ENCODE measurements at regions not wholly inside any gene's neighbourhood (a gene's known extent, or its start where the extent isn't known, plus 50 kb on each side); places are given as distances from the start of the nearest gene placed in this dataset.
"Not testable (repeated sequence)": the region's sequence is repeated elsewhere in the genome, so short reads cannot be mapped to it uniquely, and the experiment has no call there.

- DNase-seq, result no peak
These were observed 767.4 kb upstream of the GHITM start for GRCh38 chr10:83371696-83372490.

- DNase-seq, result no peak
These were observed 766.7 kb upstream of the GHITM start for GRCh38 chr10:83372646-83373045.

- no peak for DNase-seq
These were observed 765.6 kb upstream of the GHITM start for GRCh38 chr10:83373671-83374070.

DNA sequence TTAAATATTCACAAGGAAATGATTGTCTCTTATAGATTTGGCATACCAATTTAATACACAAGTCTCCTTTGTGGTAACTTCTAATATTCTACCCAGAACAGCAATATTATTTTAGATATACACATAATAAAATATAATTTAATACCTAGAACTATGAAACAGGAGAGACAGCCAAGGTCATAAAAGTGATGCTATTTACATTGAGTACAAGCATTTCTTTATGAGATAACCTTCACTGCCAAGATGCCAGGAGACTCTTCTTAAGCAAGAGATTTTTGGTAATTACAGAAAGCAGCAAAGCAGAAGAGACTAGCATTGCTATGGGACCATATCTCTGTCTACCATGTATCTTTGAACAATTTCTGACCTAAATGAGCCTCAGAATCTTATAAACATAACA is 764.6 kb upstream of the GHITM start:
- no peak for DNase-seq

- DNase-seq, result no peak
These were observed 764.0 kb upstream of the GHITM start for GRCh38 chr10:83375274-83375673.

DNA sequence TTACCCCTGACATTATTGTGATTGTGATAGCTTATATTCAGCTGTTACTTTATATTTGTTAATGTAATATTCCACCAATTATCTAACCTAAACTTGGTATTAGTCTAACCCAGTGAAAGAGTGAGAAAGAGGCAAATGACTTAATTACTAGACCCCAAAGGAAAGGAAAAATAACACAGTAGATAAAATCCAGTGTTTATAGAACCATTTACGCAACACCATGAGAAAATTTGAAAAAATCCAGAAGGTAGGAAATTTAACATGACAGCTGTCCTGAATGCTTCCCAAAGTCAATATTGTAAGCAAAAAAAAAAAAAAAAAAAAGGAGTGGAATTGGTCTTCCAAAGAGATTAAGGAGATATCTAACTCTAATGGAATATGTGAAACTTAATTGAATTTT is 741.5 kb upstream of the GHITM start:
- DNase-seq, result no peak

GRCh38 chr10:83410570-83410969 is 728.7 kb upstream of the GHITM start:
- DNase-seq, result no peak

- no peak for DNase-seq
These were observed 714.0 kb upstream of the GHITM start for GRCh38 chr10:83425306-83425705.

DNA sequence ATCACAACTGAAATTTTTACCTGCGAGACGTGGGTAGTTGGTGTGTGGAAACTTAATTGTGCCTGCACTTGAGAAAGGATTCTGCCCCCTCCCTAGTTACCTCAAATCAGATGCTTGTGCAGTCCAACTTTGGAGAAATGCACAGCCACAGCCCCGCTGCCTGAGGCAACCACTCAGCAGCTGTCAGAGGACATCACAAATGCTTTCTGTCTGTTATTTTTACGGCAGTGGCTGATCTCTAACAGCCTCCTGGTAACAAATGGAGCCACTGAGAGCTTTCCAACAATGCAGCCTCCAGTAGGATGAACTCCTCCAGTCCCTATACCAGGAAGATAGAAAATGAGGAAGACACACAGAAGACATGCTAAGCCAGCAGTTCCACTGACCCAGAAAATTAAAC is 712.2 kb upstream of the GHITM start:
- DNase-seq, result no peak

DNA sequence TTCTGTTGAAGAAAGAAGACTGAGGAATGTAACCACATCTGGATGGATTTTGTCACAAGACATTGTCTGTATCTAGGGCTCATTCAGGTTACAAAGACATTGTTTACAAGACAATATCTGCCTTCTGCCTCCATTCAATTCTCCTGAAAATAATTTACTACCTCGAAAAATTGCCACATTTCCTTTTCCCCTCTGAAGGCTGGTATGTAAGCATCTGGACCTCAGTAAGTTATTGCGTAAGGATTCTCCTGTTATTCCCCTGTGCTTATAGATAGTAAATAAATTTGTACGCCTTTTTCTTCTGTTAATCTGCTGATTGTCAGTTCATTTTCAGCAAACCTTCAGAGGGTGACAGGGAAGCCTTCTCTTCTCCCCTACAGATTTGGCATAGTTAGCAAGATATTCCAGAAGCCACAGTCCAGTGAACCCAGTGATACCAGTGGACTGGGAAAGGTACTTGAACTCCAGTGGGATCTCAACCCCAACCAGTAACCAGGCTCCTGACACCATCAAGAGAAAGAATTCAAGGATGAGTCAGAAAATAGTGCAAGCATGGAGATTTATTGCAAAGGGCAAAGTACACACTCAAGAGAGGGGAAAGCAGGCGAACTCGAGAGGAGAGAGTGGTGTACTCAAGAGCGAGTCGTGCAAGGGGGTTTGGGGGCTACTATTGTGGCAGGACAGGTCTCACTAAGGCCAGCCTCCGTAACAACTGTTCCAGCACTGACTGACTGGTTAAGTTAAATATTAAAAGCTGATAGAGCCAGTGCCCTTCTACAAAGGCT is 706.9 kb upstream of the GHITM start:
- DNase-seq, result no peak

DNA sequence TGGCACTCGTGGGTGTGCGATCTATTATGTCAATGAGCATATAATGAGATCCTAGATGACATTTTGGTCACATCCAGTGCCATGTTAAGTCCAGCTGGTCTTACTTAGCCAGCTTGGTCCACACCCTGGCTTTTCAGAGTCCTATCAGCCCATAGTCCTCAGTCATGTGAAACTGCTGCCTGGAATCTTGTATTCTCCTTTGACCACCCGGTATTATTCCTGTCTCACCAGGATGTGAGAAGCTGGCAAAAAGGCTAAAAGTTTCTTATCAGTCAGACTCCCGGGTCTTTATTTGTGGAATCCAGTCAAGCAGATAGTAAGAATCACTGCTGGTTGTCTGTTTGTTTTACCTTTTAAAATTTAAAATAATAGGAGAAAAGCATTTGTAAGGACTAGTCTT is 705.6 kb upstream of the GHITM start:
- DNase-seq, result no peak

- no peak for DNase-seq
These were observed 691.3 kb upstream of the GHITM start for GRCh38 chr10:83448013-83448412.

- DNase-seq, result no peak
These were observed 680.7 kb upstream of the GHITM start for GRCh38 chr10:83458611-83459010.

GRCh38 chr10:83459124-83459523 is 680.2 kb upstream of the GHITM start:
- DNase-seq, result no peak

GRCh38 chr10:83469728-83470331 is 669.5 kb upstream of the GHITM start:
- no peak for DNase-seq

DNA sequence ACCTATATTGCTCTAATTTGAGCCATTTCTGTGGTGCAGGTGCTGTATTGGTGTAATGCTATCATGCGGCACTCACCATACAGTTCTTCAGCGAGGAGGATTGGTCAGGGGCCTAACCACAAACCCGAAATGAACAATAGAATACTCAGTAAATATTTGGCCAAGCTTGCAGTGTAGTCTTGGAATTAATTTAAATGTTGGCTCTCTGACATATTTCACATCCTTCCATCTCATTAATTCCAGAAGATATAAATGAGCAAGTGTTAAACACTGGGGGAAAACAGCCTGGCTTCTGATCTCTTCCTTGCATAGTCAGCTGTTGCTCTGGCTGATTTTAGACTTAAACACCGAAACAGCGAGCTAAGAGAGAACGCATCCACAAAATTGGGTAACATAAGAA is 663.1 kb upstream of the GHITM start:
- no peak for DNase-seq

- no peak for DNase-seq
These were observed 650.1 kb upstream of the GHITM start for GRCh38 chr10:83489161-83489560.

- DNase-seq, result no peak
These were observed 647.3 kb upstream of the GHITM start for GRCh38 chr10:83492004-83492403.

GRCh38 chr10:83512681-83513080 is 626.6 kb upstream of the GHITM start:
- no peak for DNase-seq

DNA sequence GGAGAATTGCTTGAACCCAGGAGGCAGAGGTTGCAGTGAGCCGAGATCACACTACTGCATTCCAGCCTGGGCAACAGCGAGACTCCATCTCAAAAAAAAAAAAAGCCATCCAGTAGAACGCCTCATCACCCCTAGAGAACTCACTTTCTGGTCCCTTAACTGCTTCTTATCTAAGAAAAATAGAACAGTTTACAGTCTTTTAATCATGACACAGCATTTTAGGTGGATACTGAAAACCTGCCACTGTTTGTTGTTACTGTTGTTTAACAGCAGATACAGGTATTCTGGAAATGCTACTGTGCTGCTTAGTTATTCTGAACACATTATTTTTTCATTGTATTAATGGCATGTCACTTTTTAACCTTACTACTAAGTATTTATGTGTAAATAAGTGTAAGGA is 624.3 kb upstream of the GHITM start:
- DNase-seq, result no peak

DNA sequence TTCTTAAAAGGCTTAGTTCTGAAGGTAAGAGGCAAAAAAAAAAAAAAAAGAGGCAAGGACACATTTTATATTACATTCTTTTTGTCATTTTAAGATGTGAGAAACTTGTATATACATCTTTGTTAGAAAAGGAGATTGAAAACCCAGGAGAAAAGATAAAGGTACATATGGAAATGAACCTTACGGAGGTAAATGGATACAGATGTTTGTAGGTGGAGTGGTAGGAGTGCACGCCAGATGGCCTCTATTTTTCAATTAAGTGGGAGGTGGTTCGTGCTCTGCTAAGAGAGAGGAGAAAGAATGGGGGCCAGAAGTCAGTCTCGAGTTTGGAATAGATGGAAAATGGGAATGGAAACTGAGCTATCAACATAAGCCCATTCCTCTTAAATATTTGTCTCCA is 622.5 kb upstream of the GHITM start:
- no peak for DNase-seq

DNA sequence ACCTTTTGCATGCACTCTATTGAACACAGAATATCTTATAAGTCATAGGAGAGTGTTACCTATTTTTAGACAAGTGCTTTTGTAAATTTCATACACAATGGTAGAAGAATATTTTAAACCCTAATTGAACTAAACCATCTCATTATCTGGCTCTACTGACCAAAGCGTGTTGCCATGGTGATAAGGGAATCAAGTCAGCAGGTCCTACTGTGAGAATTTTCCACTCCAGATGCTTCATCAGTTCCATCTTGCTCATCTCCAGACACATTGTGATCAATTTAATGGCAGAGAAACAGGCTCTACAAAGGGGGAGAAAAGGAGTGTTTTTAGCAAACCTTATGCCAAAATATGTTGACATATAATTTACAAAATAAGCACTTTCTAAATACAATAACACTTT is 621.9 kb upstream of the GHITM start:
- no peak for DNase-seq

DNA sequence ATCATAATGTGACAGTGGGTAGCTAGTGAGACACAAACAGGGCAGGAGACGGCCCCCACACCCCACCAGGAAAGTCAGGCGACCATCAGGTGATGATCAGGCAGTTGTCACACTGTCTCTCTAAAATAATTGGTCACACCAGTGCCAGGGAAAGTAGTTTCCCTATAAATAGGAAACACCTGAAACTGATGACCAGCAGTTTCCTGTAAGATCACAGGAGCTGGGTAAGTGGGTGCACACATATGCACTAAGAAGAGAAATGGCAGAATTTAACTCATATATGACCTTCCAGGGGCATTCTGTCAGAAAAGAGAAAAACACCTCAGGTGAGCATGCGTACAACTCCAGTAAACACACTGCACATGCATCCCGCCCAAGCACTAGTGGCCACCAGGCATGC is 620.5 kb upstream of the GHITM start:
- DNase-seq, result no peak

DNA sequence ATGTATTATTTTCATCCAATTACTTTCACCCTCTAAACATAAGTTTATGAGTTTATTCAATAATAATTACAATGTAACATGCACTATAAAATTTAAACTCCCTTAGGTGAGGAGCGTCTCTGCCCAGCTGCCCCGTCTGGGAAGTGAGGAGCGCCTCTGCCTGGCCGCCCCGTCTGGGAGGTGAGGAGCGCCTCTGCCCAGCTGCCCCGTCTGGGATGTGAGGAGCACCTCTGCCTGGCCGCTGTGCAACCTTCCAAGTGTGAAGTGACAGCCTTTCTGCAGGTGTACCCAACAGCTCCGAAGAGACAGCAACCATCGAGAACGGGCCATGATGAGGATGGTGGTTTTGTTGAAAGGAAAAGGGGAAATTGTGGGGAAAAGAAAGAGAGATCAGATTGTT is 618.9 kb upstream of the GHITM start:
- not testable (repeated sequence) for DNase-seq

Data from SHP77 (cell line).